ENCODE measurements at regions not wholly inside any gene's neighbourhood (a gene's known extent, or its start where the extent isn't known, plus 50 kb on each side); places are given as distances from the start of the nearest gene placed in this dataset.

DNA sequence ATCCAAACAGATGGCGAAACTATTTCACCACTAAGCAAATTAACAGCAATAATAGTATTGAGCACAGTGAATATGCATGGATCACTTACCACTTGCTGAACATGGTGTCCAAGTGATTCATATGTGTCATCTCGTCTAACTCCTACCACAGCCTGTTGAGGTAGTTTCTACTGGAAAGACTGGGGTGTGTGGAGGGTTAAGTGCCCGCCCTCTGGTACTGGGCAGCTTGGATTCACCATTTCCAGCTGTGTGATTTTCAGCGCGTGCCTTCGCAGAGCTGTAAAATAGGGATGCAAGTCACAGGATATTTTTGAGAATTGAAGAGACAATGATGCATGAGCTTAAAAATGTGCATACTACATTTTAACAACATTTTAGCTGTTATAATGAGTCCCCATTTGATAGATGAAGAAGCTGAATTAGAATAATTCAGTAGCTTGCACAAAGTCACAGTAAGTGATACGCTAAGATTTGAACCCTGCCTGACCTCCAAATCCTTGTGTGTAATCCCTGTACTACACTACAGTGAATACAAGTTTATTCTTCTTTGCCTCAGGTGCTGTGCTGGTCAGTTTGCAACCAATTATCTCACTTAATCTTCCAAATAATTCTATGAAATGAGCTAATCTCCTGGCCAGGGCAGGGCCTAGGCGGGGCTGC lies 75.2 kb upstream of the SIX2 start (continued):
- TF ChIP-seq, protein P1, sequence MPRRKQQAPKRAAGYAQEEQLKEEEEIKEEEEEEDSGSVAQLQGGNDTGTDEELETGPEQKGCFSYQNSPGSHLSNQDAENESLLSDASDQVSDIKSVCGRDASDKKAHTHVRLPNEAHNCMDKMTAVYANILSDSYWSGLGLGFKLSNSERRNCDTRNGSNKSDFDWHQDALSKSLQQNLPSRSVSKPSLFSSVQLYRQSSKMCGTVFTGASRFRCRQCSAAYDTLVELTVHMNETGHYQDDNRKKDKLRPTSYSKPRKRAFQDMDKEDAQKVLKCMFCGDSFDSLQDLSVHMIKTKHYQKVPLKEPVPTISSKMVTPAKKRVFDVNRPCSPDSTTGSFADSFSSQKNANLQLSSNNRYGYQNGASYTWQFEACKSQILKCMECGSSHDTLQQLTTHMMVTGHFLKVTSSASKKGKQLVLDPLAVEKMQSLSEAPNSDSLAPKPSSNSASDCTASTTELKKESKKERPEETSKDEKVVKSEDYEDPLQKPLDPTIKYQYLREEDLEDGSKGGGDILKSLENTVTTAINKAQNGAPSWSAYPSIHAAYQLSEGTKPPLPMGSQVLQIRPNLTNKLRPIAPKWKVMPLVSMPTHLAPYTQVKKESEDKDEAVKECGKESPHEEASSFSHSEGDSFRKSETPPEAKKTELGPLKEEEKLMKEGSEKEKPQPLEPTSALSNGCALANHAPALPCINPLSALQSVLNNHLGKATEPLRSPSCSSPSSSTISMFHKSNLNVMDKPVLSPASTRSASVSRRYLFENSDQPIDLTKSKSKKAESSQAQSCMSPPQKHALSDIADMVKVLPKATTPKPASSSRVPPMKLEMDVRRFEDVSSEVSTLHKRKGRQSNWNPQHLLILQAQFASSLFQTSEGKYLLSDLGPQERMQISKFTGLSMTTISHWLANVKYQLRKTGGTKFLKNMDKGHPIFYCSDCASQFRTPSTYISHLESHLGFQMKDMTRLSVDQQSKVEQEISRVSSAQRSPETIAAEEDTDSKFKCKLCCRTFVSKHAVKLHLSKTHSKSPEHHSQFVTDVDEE (CRISPR knock-in tag; IDR thresholded peaks at IDR 0.05) = no peak
- no peak for TF ChIP-seq ZC3H10 (CRISPR knock-in tag; IDR thresholded peaks at IDR 0.05)
- no peak for TF ChIP-seq OSR1 (CRISPR knock-in tag; IDR thresholded peaks at IDR 0.05)
- no peak for TF ChIP-seq ARNTL (CRISPR knock-in tag; IDR thresholded peaks at IDR 0.05; ENCODE audit: borderline replicate concordance, low read depth)
- TF ChIP-seq ESRRG (CRISPR knock-in tag; IDR thresholded peaks at IDR 0.05) = no peak
- no peak for TF ChIP-seq CSDC2 (CRISPR knock-in tag; IDR thresholded peaks at IDR 0.05)

DNA sequence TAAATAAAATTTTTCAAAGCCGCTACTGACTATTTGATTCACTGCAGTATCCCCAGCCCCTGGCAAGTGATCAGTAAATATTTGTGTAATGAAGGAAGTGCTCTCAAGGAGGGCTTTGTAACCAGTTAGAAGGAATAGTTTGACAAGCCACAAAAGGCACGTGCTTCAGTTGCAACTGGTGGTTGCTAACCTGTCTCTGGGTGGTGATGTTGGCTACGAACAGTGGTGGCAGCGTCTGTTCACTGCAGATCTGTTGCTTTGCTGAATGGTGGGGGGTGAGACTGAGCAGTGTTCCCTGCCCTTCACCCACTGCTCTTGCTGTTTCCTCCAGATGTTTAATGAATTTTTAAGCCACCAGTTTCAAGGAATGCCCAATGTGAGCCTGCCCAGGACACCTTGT lies 73.9 kb upstream of the SIX2 start:
- peak; percentile 41 for ATAC-seq
- no peak for TF ChIP-seq PPARA (CRISPR knock-in tag; IDR thresholded peaks at IDR 0.05; ENCODE audit: borderline replicate concordance)

DNA sequence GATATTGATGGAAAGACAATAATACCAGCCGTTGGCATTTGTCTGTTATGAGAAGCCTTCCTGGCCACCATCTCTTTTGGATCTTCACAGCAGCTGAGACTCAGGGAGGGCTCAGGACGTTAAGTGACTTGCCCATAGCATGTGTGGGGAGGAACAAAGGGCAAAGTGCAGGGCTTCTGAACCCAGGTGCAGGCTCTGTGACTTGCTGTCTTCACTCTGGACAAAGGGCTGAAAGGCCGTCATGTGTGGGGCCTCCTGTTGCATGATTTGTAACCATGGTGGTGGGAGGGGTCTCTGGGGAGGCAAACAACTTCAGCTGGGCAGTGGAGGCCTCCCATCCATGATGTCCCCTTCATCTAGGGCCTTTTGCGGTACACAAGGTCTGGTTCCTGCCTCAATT lies 65.5 kb upstream of the SIX2 start:
- no peak for TF ChIP-seq ZFP30 (CRISPR knock-in tag; IDR thresholded peaks at IDR 0.05)
- no peak for TF ChIP-seq ZNF70 (CRISPR knock-in tag; IDR thresholded peaks at IDR 0.05)
- TF ChIP-seq ESRRG (CRISPR knock-in tag; IDR thresholded peaks at IDR 0.05) = no peak
- TF ChIP-seq ISL1 (CRISPR knock-in tag; IDR thresholded peaks at IDR 0.05) = no peak
- no peak for TF ChIP-seq RARB (CRISPR knock-in tag; IDR thresholded peaks at IDR 0.05)
- no peak for TF ChIP-seq ZNF565 (CRISPR knock-in tag; conservative IDR thresholded peaks at IDR 0.05; ENCODE audit: low read depth)
- no peak for ATAC-seq

DNA sequence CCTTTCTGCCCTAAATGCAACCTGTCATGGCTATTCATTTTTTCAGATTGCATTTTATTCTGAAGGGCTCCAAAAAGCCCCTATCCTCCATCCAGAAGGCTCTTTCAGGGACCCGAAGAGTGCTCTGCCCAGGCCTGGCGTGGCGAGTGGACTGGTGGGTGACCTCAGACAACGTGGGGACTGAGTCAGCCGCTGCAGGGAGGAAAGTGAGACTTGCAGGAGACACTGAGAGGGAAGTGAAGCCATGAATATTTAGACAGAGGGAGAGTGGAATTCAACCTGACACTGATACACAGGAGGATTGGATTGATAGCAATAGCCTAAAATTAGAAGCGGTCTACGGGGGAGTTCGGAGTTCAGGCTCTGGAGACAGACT lies 63.6 kb upstream of the SIX2 start:
- ATAC-seq = no peak
- no peak for TF ChIP-seq BACH2 (CRISPR knock-in tag; IDR thresholded peaks at IDR 0.05; ENCODE audit: borderline replicate concordance)
- TF ChIP-seq ESRRG (CRISPR knock-in tag; IDR thresholded peaks at IDR 0.05) = no peak

DNA sequence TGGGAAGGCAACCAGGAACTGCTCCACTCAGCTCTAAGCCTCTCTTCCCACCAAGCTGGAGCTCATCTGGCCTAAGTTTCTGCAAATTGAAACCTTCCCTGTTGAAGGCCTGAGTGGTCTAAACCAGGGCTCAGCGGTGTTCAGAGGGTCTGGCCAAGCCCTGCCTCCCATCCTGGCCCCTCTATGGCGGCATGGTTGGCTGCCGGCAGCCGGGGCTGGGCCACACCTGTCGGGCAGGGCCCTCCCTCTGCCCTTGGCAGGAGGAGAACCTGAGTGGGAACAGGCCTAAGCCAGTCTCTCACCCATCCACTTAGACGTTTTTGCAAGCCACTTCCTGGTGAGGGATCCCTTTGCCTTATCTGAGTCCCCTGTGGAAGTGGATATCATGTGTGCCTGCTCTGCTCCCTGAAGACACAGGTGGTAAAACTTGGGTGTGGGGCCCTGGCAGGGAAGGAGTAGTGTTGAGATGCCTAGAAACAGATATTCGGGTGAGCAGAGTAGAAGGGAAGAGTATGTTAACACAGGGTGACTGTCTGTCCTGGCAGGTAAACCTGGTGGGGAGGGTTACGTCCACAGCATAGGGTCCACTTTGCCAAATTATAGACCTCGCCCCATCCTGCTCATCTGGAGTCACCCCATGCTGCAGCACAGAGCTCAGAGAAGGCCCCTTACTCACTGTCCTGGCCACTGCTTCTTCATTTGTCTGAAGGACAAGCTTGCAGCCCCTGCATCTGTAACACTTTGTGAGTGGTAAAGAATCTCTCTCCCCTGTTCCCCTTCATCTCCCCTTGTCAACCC lies 63.0 kb upstream of the SIX2 start:
- TF ChIP-seq RARB (CRISPR knock-in tag; IDR thresholded peaks at IDR 0.05) (no peak), TCF4 (CRISPR knock-in tag; IDR thresholded peaks at IDR 0.05; ENCODE audit: borderline replicate concordance) (no peak), TOX (CRISPR knock-in tag; IDR thresholded peaks at IDR 0.05; ENCODE audit: borderline replicate concordance) (no peak), ZC3H10 (CRISPR knock-in tag; IDR thresholded peaks at IDR 0.05) (no peak), ZNF70 (CRISPR knock-in tag; IDR thresholded peaks at IDR 0.05) (no peak), BACH2 (CRISPR knock-in tag; IDR thresholded peaks at IDR 0.05; ENCODE audit: borderline replicate concordance) (no peak), ZFP3 (CRISPR knock-in tag; IDR thresholded peaks at IDR 0.05) (no peak), OSR1 (CRISPR knock-in tag; IDR thresholded peaks at IDR 0.05) (no peak), ZFP30 (CRISPR knock-in tag; IDR thresholded peaks at IDR 0.05) (no peak), ZNF8 (CRISPR knock-in tag; IDR thresholded peaks at IDR 0.05) (no peak), ZNF565 (CRISPR knock-in tag; conservative IDR thresholded peaks at IDR 0.05; ENCODE audit: low read depth) (no peak), ESRRG (CRISPR knock-in tag; IDR thresholded peaks at IDR 0.05) (no peak), CSDC2 (CRISPR knock-in tag; IDR thresholded peaks at IDR 0.05) (no peak), PPARA (CRISPR knock-in tag; IDR thresholded peaks at IDR 0.05; ENCODE audit: borderline replicate concordance) (no peak)
- TF ChIP-seq, protein P2, sequence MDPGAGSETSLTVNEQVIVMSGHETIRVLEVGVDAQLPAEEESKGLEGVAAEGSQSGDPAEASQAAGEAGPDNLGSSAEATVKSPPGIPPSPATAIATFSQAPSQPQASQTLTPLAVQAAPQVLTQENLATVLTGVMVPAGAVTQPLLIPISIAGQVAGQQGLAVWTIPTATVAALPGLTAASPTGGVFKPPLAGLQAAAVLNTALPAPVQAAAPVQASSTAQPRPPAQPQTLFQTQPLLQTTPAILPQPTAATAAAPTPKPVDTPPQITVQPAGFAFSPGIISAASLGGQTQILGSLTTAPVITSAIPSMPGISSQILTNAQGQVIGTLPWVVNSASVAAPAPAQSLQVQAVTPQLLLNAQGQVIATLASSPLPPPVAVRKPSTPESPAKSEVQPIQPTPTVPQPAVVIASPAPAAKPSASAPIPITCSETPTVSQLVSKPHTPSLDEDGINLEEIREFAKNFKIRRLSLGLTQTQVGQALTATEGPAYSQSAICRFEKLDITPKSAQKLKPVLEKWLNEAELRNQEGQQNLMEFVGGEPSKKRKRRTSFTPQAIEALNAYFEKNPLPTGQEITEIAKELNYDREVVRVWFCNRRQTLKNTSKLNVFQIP (CRISPR knock-in tag; IDR thresholded peaks at IDR 0.05; ENCODE audit: borderline replicate concordance, low read depth) = no peak
- TF ChIP-seq, protein P3, sequence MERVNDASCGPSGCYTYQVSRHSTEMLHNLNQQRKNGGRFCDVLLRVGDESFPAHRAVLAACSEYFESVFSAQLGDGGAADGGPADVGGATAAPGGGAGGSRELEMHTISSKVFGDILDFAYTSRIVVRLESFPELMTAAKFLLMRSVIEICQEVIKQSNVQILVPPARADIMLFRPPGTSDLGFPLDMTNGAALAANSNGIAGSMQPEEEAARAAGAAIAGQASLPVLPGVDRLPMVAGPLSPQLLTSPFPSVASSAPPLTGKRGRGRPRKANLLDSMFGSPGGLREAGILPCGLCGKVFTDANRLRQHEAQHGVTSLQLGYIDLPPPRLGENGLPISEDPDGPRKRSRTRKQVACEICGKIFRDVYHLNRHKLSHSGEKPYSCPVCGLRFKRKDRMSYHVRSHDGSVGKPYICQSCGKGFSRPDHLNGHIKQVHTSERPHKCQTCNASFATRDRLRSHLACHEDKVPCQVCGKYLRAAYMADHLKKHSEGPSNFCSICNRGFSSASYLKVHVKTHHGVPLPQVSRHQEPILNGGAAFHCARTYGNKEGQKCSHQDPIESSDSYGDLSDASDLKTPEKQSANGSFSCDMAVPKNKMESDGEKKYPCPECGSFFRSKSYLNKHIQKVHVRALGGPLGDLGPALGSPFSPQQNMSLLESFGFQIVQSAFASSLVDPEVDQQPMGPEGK (CRISPR knock-in tag; IDR thresholded peaks at IDR 0.05; ENCODE audit: borderline replicate concordance) = no peak
- TF ChIP-seq, protein P4, sequence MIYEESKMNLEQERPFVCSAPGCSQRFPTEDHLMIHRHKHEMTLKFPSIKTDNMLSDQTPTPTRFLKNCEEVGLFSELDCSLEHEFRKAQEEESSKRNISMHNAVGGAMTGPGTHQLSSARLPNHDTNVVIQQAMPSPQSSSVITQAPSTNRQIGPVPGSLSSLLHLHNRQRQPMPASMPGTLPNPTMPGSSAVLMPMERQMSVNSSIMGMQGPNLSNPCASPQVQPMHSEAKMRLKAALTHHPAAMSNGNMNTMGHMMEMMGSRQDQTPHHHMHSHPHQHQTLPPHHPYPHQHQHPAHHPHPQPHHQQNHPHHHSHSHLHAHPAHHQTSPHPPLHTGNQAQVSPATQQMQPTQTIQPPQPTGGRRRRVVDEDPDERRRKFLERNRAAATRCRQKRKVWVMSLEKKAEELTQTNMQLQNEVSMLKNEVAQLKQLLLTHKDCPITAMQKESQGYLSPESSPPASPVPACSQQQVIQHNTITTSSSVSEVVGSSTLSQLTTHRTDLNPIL (CRISPR knock-in tag; IDR thresholded peaks at IDR 0.05; ENCODE audit: low read depth) = no peak
- no peak for ATAC-seq
